Stomach (tissue), 4 donors: ENCODE measurements at regions not wholly inside any gene's neighbourhood (a gene's known extent, or its start where the extent isn't known, plus 50 kb on each side); places are given as distances from the start of the nearest gene placed in this dataset.

Experiments
- EP300 ChIP-seq: sonication (generic); formaldehyde crosslinking; IDR thresholded peaks from one replicate; pipeline ENCODE4 v1.6.1; 2017; ENCODE audit warnings: antibody characterized with exemption
- POLR2A ChIP-seq, 4 donors: fragments of 450-650 bp; IDR thresholded peaks; one replicate each; pipeline ENCODE4 v1.6.1; 2016; ENCODE audit warnings: antibody characterized with exemption in 4 of 4, control low read depth in 2 of 4, mild to moderate bottlenecking in 1 of 4, moderate library complexity in 1 of 4
- POLR2AphosphoS5 ChIP-seq, 3 donors: sonication (generic); formaldehyde crosslinking; IDR thresholded peaks; one replicate each; pipeline ENCODE4 v1.6.1; 2016; ENCODE audit warnings: antibody characterized with exemption in 3 of 3
- TF ChIP-seq, protein P1 (sequence below), 7 experiments: fragments of 450-650 bp in 4 of 7; fragments of 200-600 bp in 3 of 7; sonication (generic) in 3 of 7; IDR thresholded peaks; one replicate each; pipeline ENCODE4 v1.5.1; 2016 to 2019; ENCODE audit warnings: antibody characterized with exemption in 7 of 7, control low read depth in 2 of 7, mild to moderate bottlenecking in 1 of 7

- TF ChIP-seq, protein P1, sequence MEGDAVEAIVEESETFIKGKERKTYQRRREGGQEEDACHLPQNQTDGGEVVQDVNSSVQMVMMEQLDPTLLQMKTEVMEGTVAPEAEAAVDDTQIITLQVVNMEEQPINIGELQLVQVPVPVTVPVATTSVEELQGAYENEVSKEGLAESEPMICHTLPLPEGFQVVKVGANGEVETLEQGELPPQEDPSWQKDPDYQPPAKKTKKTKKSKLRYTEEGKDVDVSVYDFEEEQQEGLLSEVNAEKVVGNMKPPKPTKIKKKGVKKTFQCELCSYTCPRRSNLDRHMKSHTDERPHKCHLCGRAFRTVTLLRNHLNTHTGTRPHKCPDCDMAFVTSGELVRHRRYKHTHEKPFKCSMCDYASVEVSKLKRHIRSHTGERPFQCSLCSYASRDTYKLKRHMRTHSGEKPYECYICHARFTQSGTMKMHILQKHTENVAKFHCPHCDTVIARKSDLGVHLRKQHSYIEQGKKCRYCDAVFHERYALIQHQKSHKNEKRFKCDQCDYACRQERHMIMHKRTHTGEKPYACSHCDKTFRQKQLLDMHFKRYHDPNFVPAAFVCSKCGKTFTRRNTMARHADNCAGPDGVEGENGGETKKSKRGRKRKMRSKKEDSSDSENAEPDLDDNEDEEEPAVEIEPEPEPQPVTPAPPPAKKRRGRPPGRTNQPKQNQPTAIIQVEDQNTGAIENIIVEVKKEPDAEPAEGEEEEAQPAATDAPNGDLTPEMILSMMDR (IDR thresholded peaks at IDR 0.05) = no peak
- TF ChIP-seq POLR2A (IDR thresholded peaks at IDR 0.05) (no peak), POLR2AphosphoS5 (IDR thresholded peaks at IDR 0.05) (no peak), EP300 (no peak)
Measured at GRCh38 chr13:47251771-47252170, 354.9 kb upstream of the HTR2A start.
